ENCODE measurements at regions not wholly inside any gene's neighbourhood (a gene's known extent, or its start where the extent isn't known, plus 50 kb on each side); places are given as distances from the start of the nearest gene placed in this dataset.

DNA sequence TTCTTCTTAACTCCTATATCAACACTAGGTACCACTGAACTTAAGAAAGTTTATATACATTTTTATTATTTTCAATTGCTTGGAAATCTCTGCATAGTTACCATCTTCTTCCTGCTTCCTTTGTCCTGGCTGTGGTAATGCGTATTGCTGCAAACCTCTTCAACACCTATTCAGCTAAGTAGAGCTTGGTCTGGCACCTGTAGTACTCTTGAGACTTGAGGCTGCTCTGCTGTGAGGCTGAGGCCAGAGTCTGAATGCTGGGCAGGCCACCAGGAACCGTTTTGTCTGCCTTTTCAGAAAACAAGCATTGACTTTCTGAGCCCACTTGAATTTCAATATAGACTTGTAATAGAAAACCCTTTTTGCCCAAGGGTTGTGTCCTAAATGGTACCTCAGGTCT lies 52.0 kb upstream of the RGS2 start:
- Histone ChIP-seq H3K27me3 (ENCODE audit: insufficient read depth, low read length, poor library complexity, severe bottlenecking) (no peaks in the 10 kb centered on the region), H3K79me2 (ENCODE audit: insufficient read depth, low read length) (no peaks in the 10 kb centered on the region), H4K20me1 (ENCODE audit: insufficient read depth, low read length, poor library complexity, severe bottlenecking) (no peaks in the 10 kb centered on the region), H3K9me3 (ENCODE audit: insufficient read depth, low read depth, low read length) (no peaks in the 10 kb centered on the region), H3K4me2 (ENCODE audit: low read depth, low read length, poor library complexity, severe bottlenecking) (no peak overlapping the region), H3K36me3 (ENCODE audit: insufficient read depth, low read length) (no peaks in the 10 kb centered on the region), H3K9me2 (replicated peaks; ENCODE audit: low read depth, low read length) (no peaks in the 10 kb centered on the region), H2AFZ (ENCODE audit: low read length) (peak overlapping the region; percentile 68), H3K9ac (ENCODE audit: low read depth, low read length, poor library complexity, severe bottlenecking) (no peak overlapping the region), H3K4me3 (ENCODE audit: low read length, poor library complexity, severe bottlenecking) (no peak overlapping the region), H3F3A (ENCODE audit: low read depth) (no peaks in the 10 kb centered on the region), H3K4me1 (ENCODE audit: insufficient read depth, low read length, poor library complexity, severe bottlenecking) (no peaks in the 10 kb centered on the region)
- TF ChIP-seq, protein P1, sequence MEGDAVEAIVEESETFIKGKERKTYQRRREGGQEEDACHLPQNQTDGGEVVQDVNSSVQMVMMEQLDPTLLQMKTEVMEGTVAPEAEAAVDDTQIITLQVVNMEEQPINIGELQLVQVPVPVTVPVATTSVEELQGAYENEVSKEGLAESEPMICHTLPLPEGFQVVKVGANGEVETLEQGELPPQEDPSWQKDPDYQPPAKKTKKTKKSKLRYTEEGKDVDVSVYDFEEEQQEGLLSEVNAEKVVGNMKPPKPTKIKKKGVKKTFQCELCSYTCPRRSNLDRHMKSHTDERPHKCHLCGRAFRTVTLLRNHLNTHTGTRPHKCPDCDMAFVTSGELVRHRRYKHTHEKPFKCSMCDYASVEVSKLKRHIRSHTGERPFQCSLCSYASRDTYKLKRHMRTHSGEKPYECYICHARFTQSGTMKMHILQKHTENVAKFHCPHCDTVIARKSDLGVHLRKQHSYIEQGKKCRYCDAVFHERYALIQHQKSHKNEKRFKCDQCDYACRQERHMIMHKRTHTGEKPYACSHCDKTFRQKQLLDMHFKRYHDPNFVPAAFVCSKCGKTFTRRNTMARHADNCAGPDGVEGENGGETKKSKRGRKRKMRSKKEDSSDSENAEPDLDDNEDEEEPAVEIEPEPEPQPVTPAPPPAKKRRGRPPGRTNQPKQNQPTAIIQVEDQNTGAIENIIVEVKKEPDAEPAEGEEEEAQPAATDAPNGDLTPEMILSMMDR (conservative IDR thresholded peaks at IDR 0.05; ENCODE audit: low read length), result no peak
- TF ChIP-seq EZH2phosphoT487 (IDR thresholded peaks at IDR 0.05; ENCODE audit: borderline replicate concordance), result no peak

- Histone ChIP-seq H3K9ac (ENCODE audit: low read depth, low read length, poor library complexity, severe bottlenecking) (no peak overlapping the region), H3K4me1 (ENCODE audit: insufficient read depth, low read length, poor library complexity, severe bottlenecking) (no peaks in the 10 kb centered on the region), H3K9me2 (replicated peaks; ENCODE audit: low read depth, low read length) (no peaks in the 10 kb centered on the region), H3F3A (ENCODE audit: low read depth) (no peaks in the 10 kb centered on the region), H3K9me3 (ENCODE audit: insufficient read depth, low read depth, low read length) (no peaks in the 10 kb centered on the region), H3K4me3 (ENCODE audit: low read length, poor library complexity, severe bottlenecking) (no peak overlapping the region), H3K27me3 (ENCODE audit: insufficient read depth, low read length, poor library complexity, severe bottlenecking) (no peaks in the 10 kb centered on the region), H3K4me2 (ENCODE audit: low read depth, low read length, poor library complexity, severe bottlenecking) (no peak overlapping the region), H2AFZ (ENCODE audit: low read length) (no peak overlapping the region), H4K20me1 (ENCODE audit: insufficient read depth, low read length, poor library complexity, severe bottlenecking) (no peaks in the 10 kb centered on the region), H3K79me2 (ENCODE audit: insufficient read depth, low read length) (no peaks in the 10 kb centered on the region), H3K36me3 (ENCODE audit: insufficient read depth, low read length) (no peaks in the 10 kb centered on the region)
- TF ChIP-seq EZH2phosphoT487 (IDR thresholded peaks at IDR 0.05; ENCODE audit: borderline replicate concordance), result no peak
- TF ChIP-seq, protein P1 (conservative IDR thresholded peaks at IDR 0.05; ENCODE audit: low read length), result no peak
These were observed 50.3 kb upstream of the RGS2 start for GRCh38 chr1:192758492-192758891.

Data from Loucy (cell line).